ENCODE measurements at regions not wholly inside any gene's neighbourhood (a gene's known extent, or its start where the extent isn't known, plus 50 kb on each side); places are given as distances from the start of the nearest gene placed in this dataset.

GRCh38 chr14:43145361-43145760 is 1361.7 kb downstream of the FSCB start:
- Mint-ChIP-seq H3K36me3 (ENCODE audit: insufficient read depth) (no peaks in the 10 kb centered on the region), H3K4me3 (ENCODE audit: low read depth) (no peak overlapping the region), H3K4me1 (ENCODE audit: low read depth) (no peaks in the 10 kb centered on the region), H3K9me3 (ENCODE audit: low read depth) (no peaks in the 10 kb centered on the region), H3K27me3 (no peaks in the 10 kb centered on the region), H3K27ac (no peak overlapping the region)
- no peak for TF ChIP-seq CTCF (IDR thresholded peaks at IDR 0.05; ENCODE audit: unreplicated experiment)
- no peak for DNase-seq (ENCODE audit: low spot score, unreplicated experiment)

GRCh38 chr14:43143106-43143505 is 1364.0 kb downstream of the FSCB start:
- Mint-ChIP-seq H3K36me3 (ENCODE audit: insufficient read depth) (no peaks in the 10 kb centered on the region), H3K9me3 (ENCODE audit: low read depth) (no peaks in the 10 kb centered on the region), H3K4me3 (ENCODE audit: low read depth) (no peak overlapping the region), H3K27me3 (no peaks in the 10 kb centered on the region), H3K4me1 (ENCODE audit: low read depth) (no peaks in the 10 kb centered on the region), H3K27ac (no peak overlapping the region)
- DNase-seq (ENCODE audit: low spot score, unreplicated experiment) = no peak
- TF ChIP-seq CTCF (IDR thresholded peaks at IDR 0.05; ENCODE audit: unreplicated experiment) = no peak

- H3K9me3 Mint-ChIP-seq (ENCODE audit: low read depth) = no peaks in the 10 kb centered on the region
- no peaks in the 10 kb centered on the region for H3K27me3 Mint-ChIP-seq
- no peak for TF ChIP-seq CTCF (IDR thresholded peaks at IDR 0.05; ENCODE audit: unreplicated experiment)
- H3K27ac Mint-ChIP-seq = no peak overlapping the region
- DNase-seq (ENCODE audit: low spot score, unreplicated experiment) = no peak
- H3K4me1 Mint-ChIP-seq (ENCODE audit: low read depth) = no peaks in the 10 kb centered on the region
- H3K4me3 Mint-ChIP-seq (ENCODE audit: low read depth) = no peak overlapping the region
- no peaks in the 10 kb centered on the region for H3K36me3 Mint-ChIP-seq (ENCODE audit: insufficient read depth)
Measured at GRCh38 chr14:43141636-43142191, 1365.4 kb downstream of the FSCB start.

- no peaks in the 10 kb centered on the region for H3K27me3 Mint-ChIP-seq
- H3K36me3 Mint-ChIP-seq (ENCODE audit: insufficient read depth) = peaks cover 2% of the 10 kb centered on the region
- no peaks in the 10 kb centered on the region for H3K4me1 Mint-ChIP-seq (ENCODE audit: low read depth)
- peaks cover 4% of the 10 kb centered on the region for H3K9me3 Mint-ChIP-seq (ENCODE audit: low read depth)
- H3K27ac Mint-ChIP-seq = no peak overlapping the region
- no peak for DNase-seq (ENCODE audit: low spot score, unreplicated experiment)
- TF ChIP-seq CTCF (IDR thresholded peaks at IDR 0.05; ENCODE audit: unreplicated experiment) = no peak
- H3K4me3 Mint-ChIP-seq (ENCODE audit: low read depth) = no peak overlapping the region
Measured at GRCh38 chr14:43140453-43140852, 1366.6 kb downstream of the FSCB start.

- TF ChIP-seq CTCF (IDR thresholded peaks at IDR 0.05; ENCODE audit: unreplicated experiment) = no peak
- no peaks in the 10 kb centered on the region for H3K4me1 Mint-ChIP-seq (ENCODE audit: low read depth)
- no peak overlapping the region for H3K27ac Mint-ChIP-seq
- no peak overlapping the region for H3K4me3 Mint-ChIP-seq (ENCODE audit: low read depth)
- no peaks in the 10 kb centered on the region for H3K27me3 Mint-ChIP-seq
- no peak for DNase-seq (ENCODE audit: low spot score, unreplicated experiment)
- H3K9me3 Mint-ChIP-seq (ENCODE audit: low read depth) = peaks cover 7% of the 10 kb centered on the region
- H3K36me3 Mint-ChIP-seq (ENCODE audit: insufficient read depth) = peaks cover 2% of the 10 kb centered on the region
Measured at GRCh38 chr14:43135877-43136411, 1371.1 kb downstream of the FSCB start.
